AG10803 (cell line): ENCODE measurements at regions not wholly inside any gene's neighbourhood (a gene's known extent, or its start where the extent isn't known, plus 50 kb on each side); places are given as distances from the start of the nearest gene placed in this dataset.

ENCODE experiments used
- DNase-seq: peaks from one replicate; pipeline ENCODE4 v3.0.0; 2010; ENCODE audit warnings: low read depth
- H3K4me3 ChIP-seq: 2 replicates; pipeline ENCODE4 v1.5.1; 2011; ENCODE audit warnings: mild to moderate bottlenecking, low read length, control low read depth
- TF ChIP-seq, protein P1 (sequence below): conservative IDR thresholded peaks from 2 replicates; pipeline ENCODE4 v1.5.1; 2011; ENCODE audit warnings: mild to moderate bottlenecking, low read length, control low read depth, inconsistent platforms

- TF ChIP-seq, protein P1, sequence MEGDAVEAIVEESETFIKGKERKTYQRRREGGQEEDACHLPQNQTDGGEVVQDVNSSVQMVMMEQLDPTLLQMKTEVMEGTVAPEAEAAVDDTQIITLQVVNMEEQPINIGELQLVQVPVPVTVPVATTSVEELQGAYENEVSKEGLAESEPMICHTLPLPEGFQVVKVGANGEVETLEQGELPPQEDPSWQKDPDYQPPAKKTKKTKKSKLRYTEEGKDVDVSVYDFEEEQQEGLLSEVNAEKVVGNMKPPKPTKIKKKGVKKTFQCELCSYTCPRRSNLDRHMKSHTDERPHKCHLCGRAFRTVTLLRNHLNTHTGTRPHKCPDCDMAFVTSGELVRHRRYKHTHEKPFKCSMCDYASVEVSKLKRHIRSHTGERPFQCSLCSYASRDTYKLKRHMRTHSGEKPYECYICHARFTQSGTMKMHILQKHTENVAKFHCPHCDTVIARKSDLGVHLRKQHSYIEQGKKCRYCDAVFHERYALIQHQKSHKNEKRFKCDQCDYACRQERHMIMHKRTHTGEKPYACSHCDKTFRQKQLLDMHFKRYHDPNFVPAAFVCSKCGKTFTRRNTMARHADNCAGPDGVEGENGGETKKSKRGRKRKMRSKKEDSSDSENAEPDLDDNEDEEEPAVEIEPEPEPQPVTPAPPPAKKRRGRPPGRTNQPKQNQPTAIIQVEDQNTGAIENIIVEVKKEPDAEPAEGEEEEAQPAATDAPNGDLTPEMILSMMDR: no peak
- H3K4me3 ChIP-seq: no peak overlapping the region
- no peak for DNase-seq
Observed at GRCh38 chr1:116201911-116202310, 90.7 kb downstream of the MAB21L3 start.

- DNase-seq: no peak
- TF ChIP-seq, protein P1: 0 out of 2 replicates have a peak, but pooled peaks have one; percentile 18
- no peak overlapping the region for H3K4me3 ChIP-seq
Observed at GRCh38 chr1:116203181-116203723, 92.1 kb downstream of the MAB21L3 start.

GRCh38 chr1:116203920-116204319, 92.7 kb downstream of the MAB21L3 start:
- TF ChIP-seq, protein P1: no peak
- peak; percentile 24 for DNase-seq

DNA sequence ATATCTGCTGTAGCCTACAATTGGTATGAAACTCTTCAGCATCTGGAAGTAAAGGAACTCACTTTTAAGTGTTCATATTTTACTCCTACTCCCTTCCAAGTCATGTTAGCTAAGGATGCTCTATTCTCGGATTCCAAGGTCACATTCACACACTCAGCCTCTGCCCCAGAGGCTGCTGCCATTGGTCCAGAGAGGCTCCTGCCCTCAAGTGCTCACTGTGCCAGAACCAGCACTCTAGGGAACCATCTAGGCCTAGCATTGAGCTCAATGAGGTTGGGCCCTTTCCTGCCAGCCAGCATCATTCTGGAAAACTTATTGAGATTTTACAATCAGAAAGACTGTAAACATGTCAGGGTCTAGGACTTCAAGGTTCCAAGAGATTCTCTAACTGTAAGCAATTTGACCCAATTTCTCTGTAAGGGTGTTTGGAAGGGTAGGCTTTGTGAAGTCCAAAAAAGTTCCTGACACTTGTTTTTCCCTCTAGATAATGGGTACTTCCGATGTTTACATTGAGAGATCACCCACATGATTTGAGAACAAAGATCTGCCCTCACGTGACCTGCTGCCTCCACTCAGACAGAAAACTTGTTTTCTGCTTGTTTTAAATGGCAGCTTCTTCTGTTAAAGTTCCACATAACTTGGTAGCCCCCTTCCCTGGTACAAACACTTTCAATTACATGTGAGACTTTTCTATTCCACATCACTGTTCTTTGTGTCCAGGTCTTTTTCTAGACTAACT, 94.9 kb downstream of the MAB21L3 start:
- no peak for DNase-seq
- TF ChIP-seq, protein P1: no peak
- H3K4me3 ChIP-seq: no peak overlapping the region

More at GRCh38 chr1:116203920-116204319, 92.7 kb downstream of the MAB21L3 start:
- no peak overlapping the region for H3K4me3 ChIP-seq

GRCh38 chr1:116207126-116207735, 96.0 kb downstream of the MAB21L3 start:
- TF ChIP-seq, protein P1: no peak
- H3K4me3 ChIP-seq: no peak overlapping the region

GRCh38 chr1:116208136-116208535, 96.9 kb downstream of the MAB21L3 start:
- no peak overlapping the region for H3K4me3 ChIP-seq
- no peak for DNase-seq
- TF ChIP-seq, protein P1: no peak

More at GRCh38 chr1:116207126-116207735, 96.0 kb downstream of the MAB21L3 start:
- no peak for DNase-seq
